ENCODE measurements at regions not wholly inside any gene's neighbourhood (a gene's known extent, or its start where the extent isn't known, plus 50 kb on each side); places are given as distances from the start of the nearest gene placed in this dataset.
"Not testable (repeated sequence)": the region's sequence is repeated elsewhere in the genome, so short reads cannot be mapped to it uniquely, and the experiment has no call there.

DNA sequence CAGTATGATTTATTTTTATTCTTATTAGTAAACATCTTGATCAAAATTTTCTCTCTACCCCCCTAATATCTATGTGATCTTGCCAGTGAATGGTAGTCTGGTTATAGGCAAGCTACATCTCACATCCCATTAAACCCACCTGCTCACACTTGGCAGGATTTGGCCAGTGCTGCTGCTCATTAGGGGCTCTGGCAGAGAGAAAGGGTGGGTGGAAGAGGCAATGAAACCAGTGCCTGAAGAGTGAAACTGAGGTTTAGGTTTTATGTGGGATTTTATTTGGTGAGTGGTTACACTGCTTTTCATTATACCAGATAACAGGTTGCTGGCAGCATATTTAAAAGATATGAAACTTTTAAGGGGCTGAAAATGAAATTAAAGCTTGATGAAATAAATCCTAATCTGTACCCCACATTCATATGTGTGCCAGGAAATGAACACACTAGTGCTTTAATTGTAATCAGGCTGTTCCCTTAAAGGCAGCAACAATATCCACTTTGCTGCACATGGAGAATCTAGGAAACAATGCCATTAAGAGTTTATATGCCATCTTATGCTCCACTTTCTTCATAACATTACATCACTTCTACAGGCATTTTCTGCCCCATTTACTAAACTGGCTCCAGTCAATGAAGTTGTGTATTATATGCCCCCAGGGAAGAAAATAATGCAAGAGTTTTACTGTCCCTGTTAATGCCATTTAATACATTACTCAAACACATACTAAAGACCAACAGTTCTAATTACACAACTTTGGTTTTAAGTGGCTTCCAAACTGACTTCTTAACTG, 688.7 kb downstream of the MECOM start:
- DNase-seq = no peak

DNA sequence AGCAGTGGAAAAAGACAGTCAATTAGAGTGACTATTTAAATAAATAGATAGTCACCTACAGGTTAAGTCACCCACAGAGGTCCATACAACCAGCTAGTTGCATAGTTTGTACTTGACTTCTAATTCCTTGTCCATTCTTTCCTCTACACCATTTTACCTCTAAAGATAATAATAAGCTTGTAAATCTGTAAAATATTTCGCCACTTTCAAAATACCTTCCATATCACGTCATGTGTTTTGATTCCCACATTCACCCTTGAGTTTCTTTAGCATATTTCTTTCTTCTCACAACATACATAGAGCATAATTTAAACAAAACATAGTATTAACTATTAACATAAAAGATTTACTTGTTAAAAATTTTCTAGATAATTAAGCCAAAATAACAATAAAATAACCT, 689.6 kb downstream of the MECOM start:
- no peak for DNase-seq

- DNase-seq = no peak
Observed at GRCh38 chr3:168973206-168973605, 690.3 kb downstream of the MECOM start.

- no peak for DNase-seq
Observed at GRCh38 chr3:168968609-168969008, 694.9 kb downstream of the MECOM start.

DNA sequence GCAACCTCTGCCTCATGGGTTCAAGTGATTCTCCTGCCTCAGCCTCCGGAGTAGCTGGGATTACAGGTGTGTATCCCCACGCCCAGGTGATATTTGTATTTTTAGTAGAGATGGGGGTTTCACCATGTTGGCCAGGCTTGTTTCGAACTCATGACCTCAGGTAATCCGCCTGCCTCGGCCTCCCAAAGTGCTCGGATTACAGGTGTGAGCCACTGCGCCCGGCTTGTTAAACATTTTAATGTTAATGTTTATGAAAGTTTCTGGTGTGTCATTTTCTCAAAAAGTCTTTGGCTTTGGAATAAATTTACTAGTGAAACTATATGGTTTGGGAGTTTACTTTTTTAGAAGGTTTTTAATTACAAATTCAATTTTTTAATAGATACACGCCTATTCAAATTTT, 698.8 kb downstream of the MECOM start:
- no peak for DNase-seq

- no peak for DNase-seq
Observed at GRCh38 chr3:168961271-168961670, 702.2 kb downstream of the MECOM start.

DNA sequence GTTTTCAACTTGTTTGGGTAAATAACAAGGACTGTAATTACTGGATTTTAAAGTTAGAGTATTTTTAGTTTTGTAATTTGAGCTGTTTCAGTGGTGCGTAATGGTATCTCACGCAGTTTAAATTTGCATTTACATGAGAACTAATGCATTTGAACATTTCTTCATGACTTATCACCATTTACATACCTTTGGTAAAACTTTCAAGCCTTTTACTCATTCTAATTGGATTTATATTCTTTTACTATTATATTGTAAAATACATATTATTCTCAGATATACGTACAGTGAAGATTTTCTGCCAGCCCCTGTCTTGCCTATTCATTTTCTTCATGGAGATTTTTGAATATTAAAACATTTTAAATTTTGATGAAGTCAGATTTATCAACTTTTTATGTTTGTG, 703.8 kb downstream of the MECOM start:
- DNase-seq = no peak

DNA sequence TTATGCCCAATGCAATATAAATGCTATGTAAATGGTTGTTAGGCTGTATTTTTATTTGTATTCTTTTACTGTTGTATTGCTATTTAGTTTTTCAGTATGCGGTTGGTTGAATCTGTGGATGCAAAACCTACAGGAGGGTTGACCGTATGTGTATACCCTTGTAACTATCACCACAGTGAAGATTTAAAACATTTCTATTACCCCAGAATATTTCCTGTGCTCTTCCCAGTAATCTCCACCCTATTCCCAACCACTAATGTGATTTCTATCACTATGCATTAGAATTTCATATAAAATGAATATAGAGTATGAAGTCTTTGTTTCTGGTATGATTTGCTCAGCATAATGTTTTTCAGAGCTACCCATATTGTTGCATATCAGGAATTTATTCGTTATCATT, 705.0 kb downstream of the MECOM start:
- no peak for DNase-seq

DNA sequence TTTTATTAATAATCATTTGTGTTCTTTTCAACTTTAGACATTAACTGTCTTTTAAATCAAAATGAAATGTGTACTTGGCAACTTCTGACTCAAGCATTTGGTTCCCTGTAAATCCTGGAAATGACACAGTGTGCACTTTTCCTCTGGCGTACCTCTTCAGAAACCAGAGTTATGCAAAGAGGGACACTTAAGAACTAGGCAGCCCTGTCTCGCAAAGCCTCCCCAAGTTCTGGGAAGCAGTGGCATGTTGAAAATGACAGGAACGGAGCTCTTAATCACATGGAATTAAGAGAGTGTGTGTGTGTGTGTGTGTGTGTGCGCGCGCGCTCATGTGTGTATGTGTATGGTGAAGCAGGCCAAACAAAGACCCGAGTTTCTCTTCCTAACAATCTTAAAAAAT, 707.4 kb downstream of the MECOM start:
- no peak for DNase-seq

DNA sequence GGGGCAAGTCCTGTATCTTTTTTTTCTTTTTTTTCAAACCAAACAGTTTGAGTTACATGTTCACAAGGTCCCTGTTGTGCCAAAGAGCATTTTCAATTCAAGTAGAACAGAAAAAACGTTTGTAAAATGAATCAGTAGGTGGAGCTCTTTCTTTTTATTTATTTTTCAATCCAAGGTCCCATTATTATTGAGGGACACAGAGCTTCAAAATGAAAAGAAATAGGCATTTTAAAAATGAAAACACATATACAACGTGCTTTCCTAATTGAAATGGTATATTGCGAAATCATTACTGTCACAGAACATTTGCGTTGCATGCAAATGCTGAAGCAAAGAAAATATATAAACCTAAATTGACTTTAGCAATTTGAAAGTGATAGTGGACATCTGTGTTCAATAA, 711.0 kb downstream of the MECOM start:
- DNase-seq = no peak

DNA sequence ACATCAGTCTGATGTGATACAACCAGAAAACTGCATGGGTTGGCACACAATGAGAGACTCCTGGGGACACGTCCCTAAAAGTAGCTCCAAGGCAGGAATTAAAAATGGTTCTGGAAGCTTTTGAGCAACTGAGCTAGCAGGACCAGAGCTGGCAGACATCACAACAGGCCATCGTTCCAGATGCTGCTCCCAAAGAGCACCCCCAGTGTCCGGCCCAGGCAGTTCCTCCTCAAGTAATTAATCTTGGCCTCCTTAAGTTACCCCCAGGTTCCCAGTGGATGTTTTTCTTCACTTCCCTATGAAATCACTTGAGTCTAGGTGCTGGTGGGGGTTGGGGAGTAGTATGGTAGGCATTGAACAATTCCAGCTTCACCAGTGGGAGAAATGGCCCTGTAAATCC, 711.6 kb downstream of the MECOM start:
- DNase-seq = no peak

- no peak for DNase-seq
Observed at GRCh38 chr3:168951368-168951767, 712.1 kb downstream of the MECOM start.

DNA sequence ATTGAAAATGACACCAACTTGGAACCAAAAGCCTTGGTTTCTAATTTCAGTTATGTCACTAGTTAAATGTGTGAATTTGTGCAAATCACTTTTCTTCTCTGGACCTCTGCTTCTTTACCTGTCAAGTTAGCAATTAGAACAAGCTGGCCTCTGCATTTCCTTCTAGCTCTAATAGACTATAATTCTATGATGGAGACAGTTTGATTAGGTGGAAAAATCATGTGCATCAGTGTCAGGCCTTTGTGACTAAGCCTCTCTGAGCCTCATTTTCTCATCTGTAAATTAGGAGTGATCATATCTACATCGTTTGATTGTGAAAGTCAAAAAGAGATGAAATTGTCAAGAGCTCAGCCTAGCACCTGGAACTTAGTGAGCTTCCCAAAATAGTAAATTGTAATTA, 712.9 kb downstream of the MECOM start:
- DNase-seq = no peak

GRCh38 chr3:168939651-168940238, 723.8 kb downstream of the MECOM start:
- DNase-seq = no peak

- no peak for DNase-seq
Observed at GRCh38 chr3:168933614-168934013, 729.9 kb downstream of the MECOM start.

DNA sequence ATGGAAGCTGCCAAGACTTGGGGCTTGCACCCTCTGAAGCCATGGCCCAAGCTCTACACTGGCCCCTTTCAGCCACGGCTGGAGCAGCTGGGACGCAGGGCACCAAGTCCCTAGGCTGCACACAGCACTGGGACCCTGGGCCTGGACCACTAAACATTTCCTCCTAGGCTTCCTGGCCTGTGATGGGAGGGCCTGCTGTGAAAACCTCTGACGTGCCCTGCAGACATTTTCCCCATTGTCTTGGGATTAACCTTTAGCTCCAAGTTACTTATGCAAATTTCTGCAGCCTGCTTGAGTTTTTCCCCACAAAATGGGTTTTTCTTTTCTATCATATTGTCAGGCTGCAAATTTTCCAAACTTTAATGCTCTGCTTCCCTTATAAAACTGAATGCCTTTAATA, 733.5 kb downstream of the MECOM start:
- DNase-seq = not testable (repeated sequence)

GRCh38 chr3:168926426-168926825, 737.1 kb downstream of the MECOM start:
- DNase-seq = no peak

GRCh38 chr3:168925568-168925967, 737.9 kb downstream of the MECOM start:
- DNase-seq = no peak

- DNase-seq = no peak
Observed at GRCh38 chr3:168914662-168915061, 748.9 kb downstream of the MECOM start.

GRCh38 chr3:168909260-168909659, 754.3 kb downstream of the MECOM start:
- no peak for DNase-seq

DNA sequence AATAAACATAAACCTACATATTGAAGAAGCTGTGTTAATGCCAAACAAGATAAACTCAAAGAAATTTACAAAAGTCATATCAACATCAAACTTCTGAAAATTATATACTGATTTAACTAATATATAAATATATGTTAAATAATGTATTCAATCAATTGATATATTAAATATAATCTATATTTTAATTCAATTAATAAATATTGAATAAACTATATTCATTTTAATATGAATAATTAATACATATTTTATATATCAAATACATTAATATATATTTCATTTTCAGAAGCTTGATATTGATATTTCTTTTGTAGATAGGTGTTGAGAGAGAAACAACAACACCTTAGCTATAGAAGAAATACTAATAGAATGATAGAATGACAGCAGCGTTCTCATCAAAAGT, 768.1 kb downstream of the MECOM start:
- no peak for DNase-seq

DNA sequence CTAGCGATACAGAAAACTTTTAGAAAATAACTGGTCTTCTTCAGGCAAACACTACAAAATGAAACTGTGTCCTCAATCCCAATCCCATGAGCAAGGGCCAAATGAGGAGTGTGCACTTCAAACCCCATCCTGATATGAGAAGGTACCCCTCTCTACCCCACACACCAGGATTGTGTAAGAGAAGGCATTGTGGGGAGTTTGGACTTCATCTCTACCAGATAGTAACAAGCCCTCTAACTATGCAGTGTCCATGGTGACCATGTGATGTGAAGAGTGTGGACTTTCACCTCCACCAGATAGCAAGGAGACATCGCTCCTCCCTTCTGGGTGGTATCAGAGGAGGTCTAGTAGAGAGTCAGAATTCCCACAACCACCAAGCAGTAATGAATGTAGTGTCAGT, 769.3 kb downstream of the MECOM start:
- no peak for DNase-seq

GRCh38 chr3:168889666-168890065, 773.8 kb downstream of the MECOM start:
- no peak for DNase-seq

DNA sequence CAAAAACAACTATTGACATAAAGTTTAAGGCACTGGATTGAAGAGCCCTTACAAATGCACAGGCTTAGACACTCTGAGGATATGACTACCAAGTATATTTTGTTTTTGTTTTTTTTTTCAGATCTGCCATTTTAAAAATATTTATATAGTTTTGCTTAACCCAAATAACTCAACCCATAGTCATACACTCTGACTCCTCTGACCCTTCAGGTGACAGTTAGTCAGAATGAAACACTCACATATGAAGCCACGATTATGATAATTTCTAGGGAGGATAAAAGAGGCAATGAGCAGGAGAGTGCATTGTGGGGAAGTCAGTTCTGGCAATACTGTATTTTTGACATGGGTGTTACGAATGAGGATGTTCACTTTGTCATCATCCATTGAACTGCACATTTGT, 774.7 kb downstream of the MECOM start:
- DNase-seq = no peak

GRCh38 chr3:168885028-168885427, 778.5 kb downstream of the MECOM start:
- DNase-seq = no peak
